ENCODE measurements at regions not wholly inside any gene's neighbourhood (a gene's known extent, or its start where the extent isn't known, plus 50 kb on each side); places are given as distances from the start of the nearest gene placed in this dataset.

GRCh38 chr20:10925767-10926166 is 252.0 kb upstream of the JAG1 start:
- H4K20me1 ChIP-seq (ENCODE audit: insufficient read depth, low read length), result no peaks in the 10 kb centered on the region
- in situ Hi-C loops (cut with MboI; ENCODE audit: low sequenced_read_pairs) (no loop called here), intact Hi-C loops (cut with micrococcal nuclease) (loop anchor here (2.0 to 10.0 kb wide), 2 partner anchors 279 to 347 kb away; no protein-coding TSS in a partner anchor), dilution Hi-C loops (cut with HindIII; ENCODE audit: low sequenced_read_pairs, unreplicated experiment) (no loop called here)
- peak overlapping the region; percentile 19; the same call in 1 of the 2 replicates for H4K91ac ChIP-seq (ENCODE audit: insufficient read depth, low read depth, low read length)
- no peak overlapping the region for H3K56ac ChIP-seq (ENCODE audit: extremely low read depth, insufficient read depth, low read length)
- ChIA-PET CTCF (no interaction called here), POLR2A (ENCODE audit: unreplicated experiment) (interaction anchor here (0.6 kb wide), 1 partner anchor 323 kb away, joined by 3 read pairs; no protein-coding TSS in a partner anchor)
- no peak overlapping the region for H3K4me3 ChIP-seq (ENCODE audit: insufficient read depth, low read depth, low read length)
- no peak overlapping the region for H3K9ac ChIP-seq (ENCODE audit: low read depth, low read length)
- H3K4me1 ChIP-seq (ENCODE audit: control insufficient read depth, insufficient read depth, low read length), result peaks cover 27% of the 10 kb centered on the region
- no peak overlapping the region for H3K4me2 ChIP-seq (ENCODE audit: low read depth, low read length)
- TF ChIP-seq CEBPB (IDR thresholded peaks at IDR 0.05; ENCODE audit: low read depth, low read length), result no peak
- TF ChIP-seq MAFK (IDR thresholded peaks at IDR 0.05; ENCODE audit: low read depth, low read length), result no peak
- TF ChIP-seq POLR2A (IDR thresholded peaks at IDR 0.05; ENCODE audit: low read depth, low read length), result no peak
- TF ChIP-seq MAZ (IDR thresholded peaks at IDR 0.05; ENCODE audit: borderline replicate concordance, low read depth, low read length), result no peak
- TF ChIP-seq FOS (IDR thresholded peaks at IDR 0.05; ENCODE audit: low read depth, low read length), result no peak
- TF ChIP-seq SMC3 (IDR thresholded peaks at IDR 0.05; ENCODE audit: low read depth, low read length), result no peak
- no peak for TF ChIP-seq RFX5 (IDR thresholded peaks at IDR 0.05; ENCODE audit: low read depth, low read length)
- no peak for TF ChIP-seq CHD1 (IDR thresholded peaks at IDR 0.05; ENCODE audit: low read depth, low read length)
- TF ChIP-seq RCOR1 (IDR thresholded peaks at IDR 0.05; ENCODE audit: insufficient replicate concordance, low read length), result no peak
- TF ChIP-seq MXI1 (IDR thresholded peaks at IDR 0.05; ENCODE audit: borderline replicate concordance, low read depth, low read length), result no peak
- TF ChIP-seq BHLHE40 (IDR thresholded peaks at IDR 0.05; ENCODE audit: low read depth, low read length), result no peak
- no peak for TF ChIP-seq ELK1 (IDR thresholded peaks at IDR 0.05; ENCODE audit: borderline replicate concordance, low read depth, low read length)
- TF ChIP-seq NFE2L2 (IDR thresholded peaks at IDR 0.05; ENCODE audit: low read depth, low read length), result no peak
- TF ChIP-seq RAD21 (IDR thresholded peaks at IDR 0.05; ENCODE audit: low read length), result no peak
- no peak for TF ChIP-seq USF2 (IDR thresholded peaks at IDR 0.05; ENCODE audit: low read depth, low read length)
- no peak for TF ChIP-seq CTCF (conservative IDR thresholded peaks at IDR 0.05; ENCODE audit: low read depth, low read length)
- no peaks in the 10 kb centered on the region for H3K36me3 ChIP-seq (ENCODE audit: control insufficient read depth, insufficient read depth, low read length)
- H3K27ac ChIP-seq (ENCODE audit: insufficient read depth, low read length), result no peak overlapping the region
- H2AK5ac ChIP-seq (ENCODE audit: low read depth, low read length), result no peak overlapping the region
- no peaks in the 10 kb centered on the region for H3K9me3 ChIP-seq (ENCODE audit: control insufficient read depth, insufficient read depth, low read length)
- H2AFZ ChIP-seq (replicated peaks; ENCODE audit: low read length, poor library complexity), result no peak overlapping the region
- no peak overlapping the region for H2BK5ac ChIP-seq (ENCODE audit: low read depth, low read length, poor library complexity, severe bottlenecking)
- ATAC-seq (ENCODE audit: low read depth) (no peak), DNase-seq (peak; percentile 49)
- no peak overlapping the region for H4K5ac ChIP-seq (ENCODE audit: low read depth, low read length)
- H3K79me1 ChIP-seq (ENCODE audit: low read depth in 1 of 2, low read length in 2 of 2), result no peaks in the 10 kb centered on the region
- no TSS peak for BruUV-seq (replicated peaks)
- no peak overlapping the region for H2AK9ac ChIP-seq (replicated peaks; ENCODE audit: low read depth, low read length, poor library complexity)
- H4K8ac ChIP-seq (ENCODE audit: low read depth in 2 of 2, low read length in 2 of 2), result peak overlapping the region in 1 of 2 experiments; percentile 74; a peak in 2 of 4 replicates
- H2BK120ac ChIP-seq (ENCODE audit: low read depth, low read length), result peak overlapping the region; percentile 89
- H3K27me3 ChIP-seq (ENCODE audit: control insufficient read depth, insufficient read depth, low read length), result peaks cover 1% of the 10 kb centered on the region; the same call in 1 of the 2 replicates
- H3K9me1 ChIP-seq (ENCODE audit: insufficient read depth, low read length), result peaks cover 14% of the 10 kb centered on the region
- H3K18ac ChIP-seq (ENCODE audit: low read depth, low read length), result peak overlapping the region; percentile 98
- H2BK20ac ChIP-seq (ENCODE audit: low read depth, low read length), result peak overlapping the region; percentile 84
- H2BK15ac ChIP-seq (ENCODE audit: low read depth, low read length), result peak overlapping the region; percentile 95; the same call in 2 of the 3 replicates
- H3K4ac ChIP-seq (ENCODE audit: low read depth, low read length), result peak overlapping the region; percentile 94
- H3K23ac ChIP-seq (ENCODE audit: low read depth, low read length), result no peak overlapping the region
- no CpG with 5 or more reads among the region's 3 CpGs for WGBS, 2 experiments (ENCODE audit: extremely low coverage in 2 of 2, insufficient read length in 1 of 2)
- peak overlapping the region; percentile 44; the same call in 1 of the 2 replicates for H3K14ac ChIP-seq (replicated peaks; ENCODE audit: low read depth, low read length)
